ENCODE measurements at regions not wholly inside any gene's neighbourhood (a gene's known extent, or its start where the extent isn't known, plus 50 kb on each side); places are given as distances from the start of the nearest gene placed in this dataset.

DNA sequence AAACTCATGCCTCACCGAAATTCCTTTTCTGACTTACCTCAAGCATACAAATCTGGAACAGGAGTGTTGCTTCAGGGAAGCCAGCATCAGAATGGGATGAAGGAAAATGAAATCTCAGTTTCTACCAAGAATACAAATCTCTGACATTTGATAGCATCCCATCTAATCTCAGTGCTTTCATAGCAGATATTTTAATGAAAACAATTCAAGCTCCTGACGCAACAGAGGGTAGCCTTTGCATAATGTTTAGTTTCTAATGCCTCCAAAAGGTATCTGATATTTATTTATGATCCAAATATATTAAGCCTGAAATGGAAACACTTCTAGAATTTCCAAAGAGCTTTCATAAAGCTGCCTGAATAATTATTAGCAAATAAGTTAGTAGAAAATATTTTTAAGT is 251.4 kb downstream of the DEPDC1B start:
- TF ChIP-seq CTCF (IDR thresholded peaks at IDR 0.05) (no peak), POLR2A (IDR thresholded peaks at IDR 0.05) (no peak)
